ENCODE measurements at regions not wholly inside any gene's neighbourhood (a gene's known extent, or its start where the extent isn't known, plus 50 kb on each side); places are given as distances from the start of the nearest gene placed in this dataset.

- Histone ChIP-seq H3K9me3 (ENCODE audit: control insufficient read depth, insufficient read depth, low read length) (no peaks in the 10 kb centered on the region), H4K20me1 (ENCODE audit: control insufficient read depth, insufficient read depth, low read depth, low read length) (no peaks in the 10 kb centered on the region), H3K27ac (ENCODE audit: low read depth, low read length) (no peak overlapping the region), H3K36me3 (ENCODE audit: control insufficient read depth, low read length) (no peaks in the 10 kb centered on the region), H3K9me2 (replicated peaks; ENCODE audit: control insufficient read depth, low read length) (no peaks in the 10 kb centered on the region), H3K4me2 (ENCODE audit: low read length) (no peak overlapping the region), H3F3A (ENCODE audit: control insufficient read depth, insufficient read depth) (no peaks in the 10 kb centered on the region), H3K27me3 (ENCODE audit: control insufficient read depth, low read length) (no peaks in the 10 kb centered on the region), H3K4me3 (ENCODE audit: low read length) (no peak overlapping the region), H3K4me1 (ENCODE audit: control insufficient read depth, low read length) (peaks cover 2% of the 10 kb centered on the region; the same call in 1 of the 2 replicates), H3K79me2 (ENCODE audit: control insufficient read depth, low read length) (no peaks in the 10 kb centered on the region)
- TF ChIP-seq CTCF (IDR thresholded peaks at IDR 0.05; ENCODE audit: low read depth, low read length, poor library complexity, severe bottlenecking) (no peak), EZH2phosphoT487 (IDR thresholded peaks at IDR 0.05; ENCODE audit: borderline replicate concordance, low read length) (no peak)
Measured at GRCh38 chr2:204150721-204151120, 214.2 kb downstream of the ICOS start.

GRCh38 chr2:204152616-204153015, 216.1 kb downstream of the ICOS start:
- Histone ChIP-seq H3K4me2 (ENCODE audit: low read length) (no peak overlapping the region), H3F3A (ENCODE audit: control insufficient read depth, insufficient read depth) (no peaks in the 10 kb centered on the region), H3K27ac (ENCODE audit: low read depth, low read length) (no peak overlapping the region), H3K4me1 (ENCODE audit: control insufficient read depth, low read length) (no peaks in the 10 kb centered on the region), H3K4me3 (ENCODE audit: low read length) (no peak overlapping the region), H3K36me3 (ENCODE audit: control insufficient read depth, low read length) (no peaks in the 10 kb centered on the region), H3K9me2 (replicated peaks; ENCODE audit: control insufficient read depth, low read length) (no peaks in the 10 kb centered on the region), H3K79me2 (ENCODE audit: control insufficient read depth, low read length) (no peaks in the 10 kb centered on the region), H3K27me3 (ENCODE audit: control insufficient read depth, low read length) (no peaks in the 10 kb centered on the region), H3K9me3 (ENCODE audit: control insufficient read depth, insufficient read depth, low read length) (no peaks in the 10 kb centered on the region), H4K20me1 (ENCODE audit: control insufficient read depth, insufficient read depth, low read depth, low read length) (no peaks in the 10 kb centered on the region)
- TF ChIP-seq EZH2phosphoT487 (IDR thresholded peaks at IDR 0.05; ENCODE audit: borderline replicate concordance, low read length) = no peak
- no peak for TF ChIP-seq CTCF (IDR thresholded peaks at IDR 0.05; ENCODE audit: low read depth, low read length, poor library complexity, severe bottlenecking)

GRCh38 chr2:204154863-204155262, 218.3 kb downstream of the ICOS start:
- no peaks in the 10 kb centered on the region for H3K9me3 ChIP-seq (ENCODE audit: control insufficient read depth, insufficient read depth, low read length)
- H3K36me3 ChIP-seq (ENCODE audit: control insufficient read depth, low read length) = no peaks in the 10 kb centered on the region
- TF ChIP-seq EZH2phosphoT487 (IDR thresholded peaks at IDR 0.05; ENCODE audit: borderline replicate concordance, low read length) (no peak), CTCF (IDR thresholded peaks at IDR 0.05; ENCODE audit: low read depth, low read length, poor library complexity, severe bottlenecking) (no peak)
- H3K4me3 ChIP-seq (ENCODE audit: low read length) = no peak overlapping the region
- no peaks in the 10 kb centered on the region for H3K79me2 ChIP-seq (ENCODE audit: control insufficient read depth, low read length)
- H3K4me2 ChIP-seq (ENCODE audit: low read length) = no peak overlapping the region
- no peaks in the 10 kb centered on the region for H3F3A ChIP-seq (ENCODE audit: control insufficient read depth, insufficient read depth)
- no peaks in the 10 kb centered on the region for H3K27me3 ChIP-seq (ENCODE audit: control insufficient read depth, low read length)
- H4K20me1 ChIP-seq (ENCODE audit: control insufficient read depth, insufficient read depth, low read depth, low read length) = no peaks in the 10 kb centered on the region
- no peaks in the 10 kb centered on the region for H3K9me2 ChIP-seq (replicated peaks; ENCODE audit: control insufficient read depth, low read length)
- no peaks in the 10 kb centered on the region for H3K4me1 ChIP-seq (ENCODE audit: control insufficient read depth, low read length)
- H3K27ac ChIP-seq (ENCODE audit: low read depth, low read length) = no peak overlapping the region

GRCh38 chr2:204156456-204156855, 219.9 kb downstream of the ICOS start:
- no peaks in the 10 kb centered on the region for H3K9me2 ChIP-seq (replicated peaks; ENCODE audit: control insufficient read depth, low read length)
- no peak overlapping the region for H3K4me3 ChIP-seq (ENCODE audit: low read length)
- no peaks in the 10 kb centered on the region for H4K20me1 ChIP-seq (ENCODE audit: control insufficient read depth, insufficient read depth, low read depth, low read length)
- no peaks in the 10 kb centered on the region for H3K79me2 ChIP-seq (ENCODE audit: control insufficient read depth, low read length)
- no peak overlapping the region for H3K27ac ChIP-seq (ENCODE audit: low read depth, low read length)
- H3K36me3 ChIP-seq (ENCODE audit: control insufficient read depth, low read length) = no peaks in the 10 kb centered on the region
- H3F3A ChIP-seq (ENCODE audit: control insufficient read depth, insufficient read depth) = no peaks in the 10 kb centered on the region
- H3K4me2 ChIP-seq (ENCODE audit: low read length) = no peak overlapping the region
- no peaks in the 10 kb centered on the region for H3K9me3 ChIP-seq (ENCODE audit: control insufficient read depth, insufficient read depth, low read length)
- TF ChIP-seq CTCF (IDR thresholded peaks at IDR 0.05; ENCODE audit: low read depth, low read length, poor library complexity, severe bottlenecking) = no peak
- no peak for TF ChIP-seq EZH2phosphoT487 (IDR thresholded peaks at IDR 0.05; ENCODE audit: borderline replicate concordance, low read length)
- no peaks in the 10 kb centered on the region for H3K4me1 ChIP-seq (ENCODE audit: control insufficient read depth, low read length)
- no peaks in the 10 kb centered on the region for H3K27me3 ChIP-seq (ENCODE audit: control insufficient read depth, low read length)

Measured in DOHH2 (cell line).